Neural progenitor cell (in vitro differentiated cells): ENCODE measurements at regions not wholly inside any gene's neighbourhood (a gene's known extent, or its start where the extent isn't known, plus 50 kb on each side); places are given as distances from the start of the nearest gene placed in this dataset.

Source experiments
- DNase-seq: peaks from one replicate; pipeline ENCODE4 v3.0.0-alpha.2; 2016; ENCODE audit warnings: low spot score
- H2AFZ ChIP-seq: fragments of 200-600 bp; sonication (generic); replicated peaks from 2 replicates; pipeline ENCODE4 v1.6.1; 2016; ENCODE audit warnings: antibody characterized with exemption
- H3F3A ChIP-seq: fragments of 200-600 bp; sonication (generic); 2 replicates; pipeline ENCODE4 v1.6.1; 2016; ENCODE audit warnings: antibody characterized with exemption, low read depth
- H3K27ac ChIP-seq: fragments of 200-600 bp; sonication (generic); 2 replicates; pipeline ENCODE4 v1.5.1; 2016; ENCODE audit warnings: mild to moderate bottlenecking
- H3K27me3 ChIP-seq: fragments of 200-600 bp; sonication (generic); 2 replicates; pipeline ENCODE4 v1.6.1; 2016; ENCODE audit warnings: mild to moderate bottlenecking, moderate library complexity
- H3K36me3 ChIP-seq: fragments of 200-600 bp; sonication (generic); 2 replicates; pipeline ENCODE4 v1.5.1; 2016
- H3K4me1 ChIP-seq: fragments of 200-600 bp; sonication (generic); 2 replicates; pipeline ENCODE4 v1.6.1; 2016; ENCODE audit warnings: mixed run types
- H3K4me2 ChIP-seq: fragments of 200-600 bp; sonication (generic); 2 replicates; pipeline ENCODE4 v1.6.1; 2016
- H3K4me3 ChIP-seq: fragments of 200-600 bp; sonication (generic); 2 replicates; pipeline ENCODE4 v1.5.1; 2016
- H3K79me2 ChIP-seq: fragments of 200-600 bp; sonication (generic); 2 replicates; pipeline ENCODE4 v1.6.1; 2016; ENCODE audit warnings: low read depth
- H3K9ac ChIP-seq: fragments of 200-600 bp; sonication (generic); 2 replicates; pipeline ENCODE4 v1.6.1; 2016
- H3K9me3 ChIP-seq: fragments of 200-600 bp; sonication (generic); 2 replicates; pipeline ENCODE4 v1.5.1; 2016; ENCODE audit warnings: low read depth
- H4K20me1 ChIP-seq: fragments of 200-600 bp; sonication (generic); 2 replicates; pipeline ENCODE4 v1.6.1; 2016; ENCODE audit warnings: low read depth
- H3K27ac Mint-ChIP-seq: 3 replicates; pipeline ENCODE4 v1.8.0; 2021; ENCODE audit warnings: mixed read lengths
- H3K27me3 Mint-ChIP-seq: 2 replicates; pipeline ENCODE4 v1.8.0; 2022; ENCODE audit warnings: low read depth, mild to moderate bottlenecking, inconsistent platforms, moderate library complexity, mixed read lengths; ENCODE audit not compliant: insufficient read depth
- H3K36me3 Mint-ChIP-seq: 3 replicates; pipeline ENCODE4 v1.8.0; 2021; ENCODE audit warnings: mixed read lengths
- H3K4me1 Mint-ChIP-seq: 3 replicates; pipeline ENCODE4 v1.8.0; 2021; ENCODE audit warnings: mixed read lengths
- H3K4me3 Mint-ChIP-seq: 3 replicates; pipeline ENCODE4 v1.8.0; 2021; ENCODE audit warnings: mild to moderate bottlenecking, moderate library complexity, mixed read lengths
- H3K9me3 Mint-ChIP-seq: 3 replicates; pipeline ENCODE4 v1.8.0; 2020; ENCODE audit warnings: mixed read lengths
- CTCF ChIP-seq: fragments of 200-600 bp; sonication (generic); IDR thresholded peaks from 2 replicates; pipeline ENCODE4 v1.5.1; 2017; ENCODE audit warnings: antibody characterized with exemption, mild to moderate bottlenecking
- EZH2 ChIP-seq: fragments of 200-600 bp; sonication (generic); IDR thresholded peaks from 2 replicates; pipeline ENCODE4 v1.6.1; 2017; ENCODE audit warnings: antibody characterized with exemption, mild to moderate bottlenecking, moderate library complexity
- EZH2phosphoT487 ChIP-seq: fragments of 200-600 bp; sonication (generic); IDR thresholded peaks from 2 replicates; pipeline ENCODE4 v1.6.1; 2017; ENCODE audit warnings: antibody characterized with exemption

- no peak for DNase-seq
- Histone ChIP-seq H3K36me3 (no peaks in the 10 kb centered on the region), H3K4me1 (no peaks in the 10 kb centered on the region), H3K4me2 (no peak overlapping the region), H3F3A (no peaks in the 10 kb centered on the region), H3K9ac (no peak overlapping the region), H2AFZ (no peak overlapping the region), H3K27me3 (no peaks in the 10 kb centered on the region), H3K27ac (no peak overlapping the region), H3K9me3 (no peaks in the 10 kb centered on the region), H3K4me3 (no peak overlapping the region), H3K79me2 (no peaks in the 10 kb centered on the region), H4K20me1 (no peaks in the 10 kb centered on the region)
- no peak overlapping the region for H3K27ac Mint-ChIP-seq
- peaks cover 9% of the 10 kb centered on the region for H3K4me1 Mint-ChIP-seq
- H3K4me3 Mint-ChIP-seq, result no peak overlapping the region
- TF ChIP-seq EZH2phosphoT487 (no peak), CTCF (no peak), EZH2 (no peak)
- no peaks in the 10 kb centered on the region for H3K36me3 Mint-ChIP-seq
- peaks cover 3% of the 10 kb centered on the region for H3K27me3 Mint-ChIP-seq
- no peaks in the 10 kb centered on the region for H3K9me3 Mint-ChIP-seq
Observed at GRCh38 chr6:76814496-76815458, 648.5 kb downstream of the HTR1B start.

GRCh38 chr6:76810286-76810685 is 653.0 kb downstream of the HTR1B start:
- Histone ChIP-seq H3K27me3 (no peaks in the 10 kb centered on the region), H3K79me2 (no peaks in the 10 kb centered on the region), H3K9ac (no peak overlapping the region), H3K4me3 (no peak overlapping the region), H2AFZ (no peak overlapping the region), H4K20me1 (no peaks in the 10 kb centered on the region), H3K9me3 (no peaks in the 10 kb centered on the region), H3K4me2 (no peak overlapping the region), H3K36me3 (no peaks in the 10 kb centered on the region), H3F3A (no peaks in the 10 kb centered on the region), H3K4me1 (no peaks in the 10 kb centered on the region), H3K27ac (no peak overlapping the region)
- Mint-ChIP-seq H3K9me3 (no peaks in the 10 kb centered on the region), H3K27me3 (peaks cover 3% of the 10 kb centered on the region), H3K36me3 (no peaks in the 10 kb centered on the region), H3K4me1 (peaks cover 9% of the 10 kb centered on the region), H3K4me3 (no peak overlapping the region), H3K27ac (no peak overlapping the region)
- no peak for TF ChIP-seq CTCF
- TF ChIP-seq EZH2phosphoT487, result no peak
- no peak for TF ChIP-seq EZH2
- DNase-seq, result no peak

GRCh38 chr6:76803038-76803580 is 660.2 kb downstream of the HTR1B start:
- DNase-seq, result no peak
- Mint-ChIP-seq H3K9me3 (no peaks in the 10 kb centered on the region), H3K36me3 (no peaks in the 10 kb centered on the region), H3K27ac (no peak overlapping the region), H3K4me3 (no peak overlapping the region), H3K27me3 (no peaks in the 10 kb centered on the region), H3K4me1 (no peaks in the 10 kb centered on the region)
- Histone ChIP-seq H2AFZ (peak overlapping the region; percentile 57), H3K79me2 (no peaks in the 10 kb centered on the region), H4K20me1 (no peaks in the 10 kb centered on the region), H3K4me2 (no peak overlapping the region), H3K27me3 (no peaks in the 10 kb centered on the region), H3F3A (no peaks in the 10 kb centered on the region), H3K27ac (no peak overlapping the region), H3K4me3 (no peak overlapping the region), H3K36me3 (no peaks in the 10 kb centered on the region), H3K4me1 (no peaks in the 10 kb centered on the region), H3K9me3 (no peaks in the 10 kb centered on the region), H3K9ac (no peak overlapping the region)
- no peak for TF ChIP-seq EZH2phosphoT487
- TF ChIP-seq EZH2, result no peak
- TF ChIP-seq CTCF, result no peak
